ENCODE measurements at regions not wholly inside any gene's neighbourhood (a gene's known extent, or its start where the extent isn't known, plus 50 kb on each side); places are given as distances from the start of the nearest gene placed in this dataset.
A peak's percentile ranks its signal among the peaks of the same experiment; 100 is the strongest.
"Not testable (repeated sequence)": the region's sequence is repeated elsewhere in the genome, so short reads cannot be mapped to it uniquely, and the experiment has no call there.

GRCh38 chr14:71165121-71166031 is 258.1 kb downstream of the PCNX1 start:
- DNase-seq, result no peak

DNA sequence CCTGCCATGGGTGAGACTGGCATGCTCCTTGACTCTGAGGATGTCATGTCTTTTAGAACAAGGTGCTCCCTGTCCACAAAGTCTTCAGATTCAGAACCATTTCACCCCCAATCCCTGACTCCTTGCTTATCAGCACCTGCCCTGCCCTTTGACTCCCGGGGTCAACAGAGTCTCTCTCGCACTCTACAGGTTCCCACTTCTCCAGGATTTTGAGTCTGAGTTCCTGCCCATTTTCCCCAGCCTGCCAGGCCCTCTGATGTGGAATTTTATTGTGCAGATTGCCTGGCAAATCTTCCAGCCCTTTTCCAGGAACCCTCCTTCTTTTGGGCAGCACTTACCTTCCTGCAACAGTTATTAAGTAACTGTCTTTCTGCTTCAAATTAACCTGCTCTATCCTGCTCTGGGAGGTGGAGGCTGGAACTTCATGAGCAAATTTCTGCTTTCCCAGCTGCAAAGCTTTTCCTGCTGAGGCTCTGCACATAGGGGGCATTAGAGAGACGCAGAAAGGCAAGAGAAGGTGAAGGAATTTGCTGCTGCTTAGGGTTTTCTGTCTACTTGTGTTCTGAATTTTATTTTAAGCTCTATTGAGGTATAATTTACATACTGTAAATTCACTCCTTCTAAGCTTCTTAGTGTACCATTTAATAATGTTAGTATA is 259.1 kb downstream of the PCNX1 start:
- DNase-seq, result no peak

DNA sequence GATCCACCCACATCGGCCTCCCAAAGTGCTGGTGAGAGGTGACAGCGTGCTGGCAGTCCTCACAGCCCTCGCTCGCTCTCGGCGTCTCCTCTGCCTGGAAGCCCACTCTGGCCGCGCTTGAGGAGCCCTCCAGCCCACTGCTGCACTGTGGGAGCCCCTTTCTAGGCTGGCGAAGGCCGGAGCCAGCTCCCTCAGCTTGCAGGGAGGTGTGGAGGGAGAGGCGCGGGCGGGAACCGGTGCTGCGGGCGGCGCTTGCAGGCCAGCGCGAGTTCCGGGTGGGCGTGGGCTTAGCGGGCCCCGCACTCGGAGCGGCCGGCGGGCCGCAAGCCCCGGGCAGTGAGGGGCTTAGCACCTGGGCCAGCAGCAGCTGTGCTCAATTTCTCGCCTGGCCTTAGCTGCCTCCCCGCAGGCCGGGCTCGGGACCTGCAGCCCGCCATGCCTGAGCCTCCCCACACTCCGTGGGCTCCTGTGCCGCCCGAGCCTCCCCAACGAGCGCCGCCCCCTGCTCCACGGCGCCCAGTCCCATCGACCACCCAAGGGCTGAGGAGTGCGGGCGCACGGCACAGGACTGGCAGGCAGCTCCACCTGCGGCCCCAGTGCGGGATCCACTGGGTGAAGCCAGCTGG is 260.2 kb downstream of the PCNX1 start:
- DNase-seq, result not testable (repeated sequence)

- peak; percentile 16 for DNase-seq
Observed at GRCh38 chr14:71168161-71168560, 260.9 kb downstream of the PCNX1 start.

GRCh38 chr14:71168564-71169427 is 261.5 kb downstream of the PCNX1 start:
- no peak for DNase-seq

GRCh38 chr14:71169861-71170260 is 262.6 kb downstream of the PCNX1 start:
- no peak for DNase-seq

DNA sequence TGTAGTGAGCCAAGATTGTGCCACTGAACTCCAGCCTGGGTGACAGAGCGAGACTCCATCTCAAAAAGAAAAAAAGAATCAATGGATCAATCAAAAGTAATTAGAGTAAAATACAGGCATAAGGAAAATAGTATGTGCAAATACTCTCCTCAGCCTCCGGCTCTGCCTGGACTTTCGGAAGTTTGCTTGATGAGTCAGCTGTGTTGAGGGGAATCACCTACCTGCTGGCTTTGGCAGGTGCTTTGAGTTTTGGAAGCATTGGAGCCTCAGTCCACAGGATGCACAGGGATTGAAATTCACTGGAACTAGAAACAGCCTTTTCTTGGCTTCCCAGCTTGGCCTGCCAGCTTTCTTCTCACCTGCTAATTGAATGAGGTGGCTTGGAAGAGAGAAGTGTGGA is 268.2 kb downstream of the PCNX1 start:
- no peak for DNase-seq

GRCh38 chr14:71179066-71179465 is 271.8 kb downstream of the PCNX1 start:
- DNase-seq, result no peak

GRCh38 chr14:71180397-71180796 is 273.1 kb downstream of the PCNX1 start:
- no peak for DNase-seq

DNA sequence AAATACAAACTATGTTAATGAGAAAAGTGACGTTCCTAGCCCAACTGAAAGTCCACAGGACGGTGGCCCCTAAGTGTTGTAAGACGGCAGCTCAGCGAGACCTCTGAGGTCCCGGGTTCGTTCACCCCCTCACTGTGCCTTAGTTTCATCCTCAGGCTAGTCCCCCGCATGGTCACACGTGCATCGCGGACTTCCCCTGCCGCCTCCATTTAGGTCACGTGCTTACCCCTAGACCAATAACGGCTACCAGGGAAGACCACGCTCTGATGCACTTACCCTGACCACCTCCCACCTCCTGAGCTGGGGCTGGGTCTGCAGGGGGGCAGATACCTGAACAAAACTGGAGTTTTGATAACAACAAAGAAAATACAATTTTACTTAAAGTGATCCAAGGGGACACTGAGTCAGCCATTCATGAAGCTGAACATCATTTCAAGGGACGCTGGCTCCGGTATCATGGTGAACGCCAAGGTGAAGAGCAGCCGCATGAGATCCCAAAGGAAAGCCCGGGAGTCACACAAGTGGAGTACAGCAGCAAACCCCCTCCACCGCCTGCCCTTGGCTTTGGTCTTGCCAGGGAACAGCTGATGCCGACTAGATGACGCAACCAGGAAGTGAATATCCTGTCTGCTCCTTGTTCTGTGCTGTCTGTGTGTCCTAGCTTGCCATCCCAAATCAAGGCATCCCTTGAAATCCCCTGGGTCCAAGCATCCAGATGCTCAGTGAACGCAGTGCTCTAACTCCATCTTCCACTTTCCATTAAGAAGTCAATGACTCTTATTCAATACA is 274.1 kb downstream of the PCNX1 start:
- no peak for DNase-seq

GRCh38 chr14:71183876-71184689 is 276.8 kb downstream of the PCNX1 start:
- no peak for DNase-seq

GRCh38 chr14:71185637-71186036 is 278.4 kb downstream of the PCNX1 start:
- DNase-seq, result no peak

DNA sequence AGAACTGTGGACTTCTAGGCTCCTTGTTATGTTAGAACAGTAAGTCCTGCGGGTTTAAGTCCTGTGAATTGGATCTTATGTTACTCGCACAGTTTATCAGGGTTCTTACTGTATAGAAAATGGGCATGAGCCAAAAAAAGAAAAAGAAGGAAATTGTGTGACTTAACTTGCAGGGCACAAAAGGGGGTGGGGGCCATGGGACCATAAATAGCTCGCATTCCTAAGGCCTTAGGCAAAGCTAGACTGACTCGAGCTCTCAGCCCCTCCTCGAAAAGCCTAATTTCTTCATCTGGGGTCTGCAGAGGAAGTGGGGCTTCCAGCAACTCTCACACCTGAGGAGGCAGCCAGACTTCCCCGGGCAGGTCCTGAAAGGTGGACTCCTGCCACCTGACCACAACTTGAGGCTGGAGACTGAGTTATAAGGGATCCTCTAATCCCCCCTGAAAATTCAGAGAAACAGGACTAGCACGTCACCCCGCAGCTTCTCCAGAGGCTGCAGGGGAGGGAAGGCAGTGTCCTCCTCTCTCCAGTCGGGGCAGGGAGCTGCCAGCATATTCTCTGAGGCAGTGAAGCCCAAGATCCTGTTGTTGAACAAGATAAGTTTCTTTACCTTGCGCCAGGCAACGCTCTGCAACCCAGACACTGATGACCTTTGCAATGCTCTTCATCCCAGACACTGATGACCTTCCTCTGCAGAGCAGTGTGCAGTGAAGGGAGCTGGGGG is 280.5 kb downstream of the PCNX1 start:
- no peak for DNase-seq

- DNase-seq, result no peak
Observed at GRCh38 chr14:71190770-71191374, 283.6 kb downstream of the PCNX1 start.

GRCh38 chr14:71193663-71194062 is 286.4 kb downstream of the PCNX1 start:
- DNase-seq, result no peak

- DNase-seq, result no peak
Observed at GRCh38 chr14:71194251-71194650, 287.0 kb downstream of the PCNX1 start.

DNA sequence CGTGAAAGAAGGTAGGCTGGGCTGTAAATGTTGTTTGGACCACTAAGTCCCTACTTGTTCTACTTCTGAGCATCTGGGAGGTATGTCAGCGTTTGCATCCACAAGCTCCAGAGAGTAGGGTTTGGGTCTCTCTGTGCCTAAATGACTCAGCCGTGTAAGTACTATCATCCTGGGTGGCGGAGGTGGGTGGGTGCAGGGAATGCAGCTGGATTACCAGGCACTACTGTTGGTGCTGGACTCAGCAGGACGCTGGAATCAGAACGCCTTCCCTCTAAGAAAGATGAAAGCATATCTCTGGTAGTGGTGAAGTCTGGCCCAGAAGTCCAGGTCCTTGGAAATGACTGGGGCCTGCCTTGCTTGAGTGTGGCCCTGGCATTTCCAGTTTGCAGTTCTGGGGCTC is 289.7 kb downstream of the PCNX1 start:
- no peak for DNase-seq

DNA sequence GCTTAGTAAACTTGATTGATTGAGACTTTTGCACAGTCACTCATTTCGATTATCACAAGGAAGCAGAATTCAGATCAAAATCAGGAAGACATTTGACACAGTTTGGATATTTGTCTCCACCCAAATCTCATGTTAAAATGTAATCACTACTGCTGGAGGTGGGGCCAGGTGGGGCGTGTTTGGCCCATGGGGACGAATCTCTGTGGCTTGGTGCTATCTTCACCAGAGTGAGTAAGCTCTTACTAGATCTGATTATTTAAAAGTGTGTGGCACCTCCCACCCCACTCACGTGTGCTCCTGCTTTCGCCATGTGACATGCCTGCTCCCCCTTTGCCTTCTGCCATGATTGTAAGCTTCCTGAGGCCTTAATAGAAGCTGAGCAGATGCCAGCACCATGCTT is 291.4 kb downstream of the PCNX1 start:
- no peak for DNase-seq

GRCh38 chr14:71201840-71202239 is 294.6 kb downstream of the PCNX1 start:
- DNase-seq, result no peak

DNA sequence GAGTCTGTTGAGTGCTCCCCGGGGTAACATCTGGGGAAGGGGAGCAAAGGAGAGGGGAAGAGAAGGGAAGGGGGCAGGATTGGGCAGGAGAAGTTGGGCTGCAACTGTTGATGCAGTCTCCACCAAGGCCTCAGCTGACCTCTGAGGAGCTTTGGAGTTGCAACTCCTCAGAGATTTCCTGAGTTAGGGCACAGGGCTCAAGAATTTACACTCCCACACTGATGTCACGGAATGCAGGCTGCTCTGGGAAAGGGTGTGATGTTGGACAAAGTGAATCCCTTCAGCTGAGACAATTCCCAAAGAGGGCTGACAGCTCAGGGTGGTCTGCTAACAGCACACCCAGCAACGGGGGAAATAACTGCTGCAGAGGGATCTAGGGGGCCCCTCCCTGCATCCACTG is 295.6 kb downstream of the PCNX1 start:
- DNase-seq, result no peak
